ENCODE measurements at regions not wholly inside any gene's neighbourhood (a gene's known extent, or its start where the extent isn't known, plus 50 kb on each side); places are given as distances from the start of the nearest gene placed in this dataset.
"Not testable (repeated sequence)": the region's sequence is repeated elsewhere in the genome, so short reads cannot be mapped to it uniquely, and the experiment has no call there.

DNA sequence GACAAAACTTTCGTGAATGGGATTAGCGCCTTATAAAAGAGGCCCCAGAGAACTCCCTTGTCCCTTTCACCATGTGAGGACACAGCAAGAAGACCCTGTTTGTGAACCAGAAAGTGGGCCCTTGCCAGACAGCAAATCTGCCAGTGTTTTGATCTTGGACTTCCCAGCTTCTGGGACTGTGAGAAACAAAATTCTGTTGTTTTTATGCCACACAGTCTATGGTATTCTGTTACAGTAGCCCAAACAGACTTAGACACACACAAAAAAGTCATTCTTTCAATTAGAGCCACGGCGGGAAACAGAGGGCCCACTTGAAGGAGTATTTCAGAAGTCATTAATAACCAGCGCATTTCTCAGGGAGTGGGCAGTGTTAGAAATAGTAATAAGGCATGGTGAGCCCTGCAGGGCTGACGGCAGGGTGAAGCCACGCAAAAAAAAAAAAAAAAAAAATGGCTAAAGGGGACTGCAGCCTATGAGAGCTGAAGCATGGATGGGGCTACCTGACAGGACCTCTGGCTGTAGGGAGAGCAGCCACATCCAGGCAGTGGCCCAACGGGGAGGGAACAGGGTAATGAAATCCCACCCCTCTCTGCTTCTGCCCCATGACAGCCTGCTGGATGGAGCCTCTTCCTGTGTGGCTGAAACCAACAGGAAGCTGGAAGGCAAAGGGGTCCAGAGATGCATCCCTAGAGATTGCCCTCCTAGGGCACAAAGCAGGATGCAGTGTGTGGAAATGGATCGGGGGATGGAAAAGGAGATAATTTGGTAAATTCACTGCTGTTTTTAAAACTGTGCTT, 189.3 kb downstream of the KCNS3 start:
- DNase-seq, result no peak

GRCh38 chr2:18066894-18067293, 188.4 kb downstream of the KCNS3 start:
- no peak for DNase-seq

DNA sequence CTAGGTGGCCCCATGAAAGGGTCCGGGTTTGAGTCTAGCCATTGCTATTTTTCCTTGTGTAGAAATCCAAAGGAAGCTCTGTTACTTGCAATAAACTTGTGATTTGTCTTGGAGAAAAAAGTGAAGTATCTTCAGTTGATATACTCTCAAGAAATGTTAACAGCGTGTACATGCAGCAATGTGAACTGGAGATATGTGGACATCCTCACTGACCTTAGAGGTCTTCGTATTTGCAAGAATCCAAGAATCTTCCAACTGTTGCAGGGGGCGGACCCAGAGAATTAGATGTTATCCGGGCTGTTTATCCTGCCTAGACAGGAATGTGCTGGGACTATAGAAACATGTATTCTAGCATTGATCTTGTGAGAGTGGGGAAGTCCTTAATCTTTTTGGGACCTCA, 187.6 kb downstream of the KCNS3 start:
- DNase-seq, result no peak

- DNase-seq, result no peak
Measured at GRCh38 chr2:18065249-18065648, 186.8 kb downstream of the KCNS3 start.

DNA sequence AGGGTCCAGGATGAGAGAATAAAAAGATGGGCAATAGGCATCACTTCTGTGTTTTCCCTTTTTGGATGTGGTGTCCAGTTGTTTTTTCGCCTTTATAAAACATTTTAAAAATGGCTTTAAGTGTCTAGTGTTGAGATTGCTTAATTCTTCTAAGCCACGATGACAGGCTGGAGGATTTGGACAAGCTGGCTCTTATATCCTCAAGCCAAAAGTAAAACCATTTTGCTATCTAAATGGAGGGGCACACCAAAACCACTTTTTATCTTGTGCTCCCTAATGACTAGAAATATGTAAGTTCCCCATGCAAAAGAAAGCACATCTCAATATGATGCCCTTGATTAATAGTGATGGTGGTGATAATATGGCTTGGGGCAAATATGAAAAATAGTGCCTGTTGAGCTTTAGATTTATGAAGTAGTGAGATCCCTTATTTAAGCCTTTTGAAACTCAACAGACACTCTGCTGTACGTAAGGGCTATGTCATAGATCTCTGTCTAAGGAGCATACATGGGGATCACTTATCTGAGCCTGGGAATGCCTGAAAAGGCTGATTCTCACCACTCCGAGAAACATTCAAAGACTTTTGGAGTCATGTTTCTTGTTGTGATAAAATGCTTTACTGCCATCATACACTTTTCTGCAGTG, 185.5 kb downstream of the KCNS3 start:
- no peak for DNase-seq

DNA sequence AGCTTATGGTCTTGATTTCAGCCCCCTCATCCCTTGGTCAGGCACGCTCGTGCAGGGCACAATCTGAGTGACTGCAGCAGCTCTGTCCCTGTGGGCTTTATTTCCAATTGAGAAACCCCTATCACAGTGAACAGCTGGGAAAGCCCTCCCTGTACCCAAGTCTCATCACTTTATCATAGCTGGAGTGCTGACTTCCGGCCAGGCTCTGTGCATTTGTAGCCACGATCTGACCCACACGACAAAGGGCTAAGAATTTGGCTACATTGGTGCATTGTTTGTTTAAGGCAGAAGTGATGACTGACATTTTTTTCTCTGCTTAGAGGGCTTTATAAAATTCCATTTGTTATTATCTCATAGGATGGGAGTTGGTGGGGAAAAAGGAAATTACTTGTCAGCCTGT, 184.4 kb downstream of the KCNS3 start:
- no peak for DNase-seq

DNA sequence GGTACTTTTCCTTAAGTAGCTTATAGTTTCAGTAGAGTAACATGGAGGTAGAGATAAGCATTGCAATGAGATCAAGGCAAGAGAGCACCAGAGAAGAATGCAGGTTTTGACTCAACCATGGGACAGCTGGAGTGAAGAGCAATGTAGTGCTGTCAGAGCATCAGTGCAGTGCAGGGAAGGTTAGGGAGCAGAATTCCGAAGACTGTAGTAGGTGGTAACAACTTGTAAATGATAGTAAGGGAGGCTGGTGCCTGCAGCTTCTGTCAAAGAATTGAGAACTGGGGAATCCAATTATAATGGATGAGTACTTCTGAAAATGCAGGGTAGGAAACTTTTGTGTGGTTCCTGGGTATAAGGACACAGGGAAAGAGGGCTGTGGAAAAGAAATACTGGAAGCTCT, 183.2 kb downstream of the KCNS3 start:
- no peak for DNase-seq

GRCh38 chr2:18057657-18058056, 179.2 kb downstream of the KCNS3 start:
- DNase-seq, result no peak

DNA sequence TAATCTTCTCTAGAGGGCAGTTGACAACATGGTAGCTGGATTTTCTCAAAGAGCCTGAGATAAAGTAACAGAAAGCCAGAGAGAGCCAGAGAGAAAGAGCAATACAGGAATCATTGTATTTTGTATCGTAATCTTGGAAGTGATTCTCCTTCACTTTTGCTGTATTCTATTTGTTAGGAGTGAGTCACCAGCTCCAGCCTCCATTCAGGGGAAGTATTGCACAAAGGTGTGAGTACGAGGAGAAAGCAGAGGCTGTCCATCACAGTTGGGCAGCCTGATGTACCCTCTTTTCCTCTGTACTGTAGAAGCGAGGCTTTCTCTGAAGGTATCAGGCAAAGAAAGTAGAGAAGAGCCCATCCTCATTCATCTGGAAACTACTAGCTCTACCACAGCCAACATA, 176.8 kb downstream of the KCNS3 start:
- no peak for DNase-seq

GRCh38 chr2:18050001-18050400, 171.5 kb downstream of the KCNS3 start:
- no peak for DNase-seq

DNA sequence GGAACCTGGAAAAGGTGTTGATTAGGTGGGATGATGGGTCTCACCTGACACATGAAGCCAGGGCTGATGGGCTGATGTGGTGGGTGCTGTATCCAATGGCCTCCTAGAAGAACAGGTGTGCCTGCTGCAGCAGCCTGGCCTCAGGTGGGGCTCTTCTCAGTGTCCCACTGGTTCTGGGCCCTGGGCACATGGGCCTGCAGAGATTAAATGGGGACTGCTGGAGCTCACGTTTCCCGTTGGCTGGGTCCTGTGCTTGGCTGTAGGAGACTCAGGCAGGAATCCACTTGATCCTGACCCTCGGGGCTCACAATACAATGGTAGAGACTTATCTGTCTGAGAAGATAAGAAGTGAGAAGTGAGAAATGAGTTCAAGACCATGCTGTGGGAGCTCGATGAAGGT, 170.9 kb downstream of the KCNS3 start:
- no peak for DNase-seq

DNA sequence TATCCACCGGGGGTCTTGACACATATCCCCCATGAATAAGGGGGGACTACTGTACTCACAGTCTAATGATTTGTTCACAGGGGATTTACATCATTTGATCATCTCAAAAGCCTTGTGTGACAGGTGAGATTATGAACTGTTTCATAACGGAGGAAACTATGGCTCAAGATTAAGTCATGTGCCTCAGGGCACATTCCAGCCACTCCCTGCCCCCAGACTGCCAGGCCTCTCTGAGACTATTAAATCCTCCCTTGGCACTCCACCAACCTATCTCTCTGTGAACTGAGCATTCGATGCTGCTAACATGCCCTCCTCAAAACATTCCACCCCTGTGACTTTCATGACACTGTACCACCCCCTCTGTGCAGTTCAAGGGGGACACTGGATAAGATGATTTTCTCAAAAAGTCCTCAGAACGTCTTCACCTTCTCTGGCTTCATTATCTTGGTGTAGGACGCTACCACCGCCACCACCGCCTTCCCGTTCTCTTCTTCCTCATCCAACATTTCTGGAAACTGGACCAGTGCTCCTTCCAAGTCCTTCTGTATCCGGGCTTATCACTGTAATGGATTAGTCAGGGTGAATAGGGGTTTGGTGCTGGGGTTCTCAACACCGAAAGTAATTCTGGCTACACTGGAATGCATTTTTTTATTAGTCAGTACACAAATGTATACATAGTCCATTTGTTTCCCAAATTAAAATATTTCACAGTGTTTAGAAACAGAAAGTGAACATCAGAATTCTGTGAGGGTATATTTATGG, 169.6 kb downstream of the KCNS3 start:
- DNase-seq, result no peak

DNA sequence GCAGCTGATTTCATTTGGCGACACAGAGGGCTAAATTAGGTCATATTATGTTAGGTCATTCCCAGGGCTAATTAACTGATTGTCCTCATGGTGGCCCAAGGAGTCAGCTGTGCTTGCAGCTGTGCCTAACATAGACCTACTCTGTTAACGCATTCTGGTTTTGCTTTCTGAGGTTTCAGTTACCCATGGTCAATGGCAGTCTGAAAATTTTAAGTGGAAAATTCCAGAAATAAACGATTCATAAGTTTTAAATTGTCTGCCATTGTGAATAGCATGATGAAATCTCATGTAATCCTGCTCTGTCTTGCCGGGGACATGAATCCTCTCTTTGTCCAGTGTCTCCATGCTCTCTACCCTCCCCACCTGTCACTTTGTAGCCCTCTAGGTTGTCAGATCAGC, 168.7 kb downstream of the KCNS3 start:
- DNase-seq, result no peak

DNA sequence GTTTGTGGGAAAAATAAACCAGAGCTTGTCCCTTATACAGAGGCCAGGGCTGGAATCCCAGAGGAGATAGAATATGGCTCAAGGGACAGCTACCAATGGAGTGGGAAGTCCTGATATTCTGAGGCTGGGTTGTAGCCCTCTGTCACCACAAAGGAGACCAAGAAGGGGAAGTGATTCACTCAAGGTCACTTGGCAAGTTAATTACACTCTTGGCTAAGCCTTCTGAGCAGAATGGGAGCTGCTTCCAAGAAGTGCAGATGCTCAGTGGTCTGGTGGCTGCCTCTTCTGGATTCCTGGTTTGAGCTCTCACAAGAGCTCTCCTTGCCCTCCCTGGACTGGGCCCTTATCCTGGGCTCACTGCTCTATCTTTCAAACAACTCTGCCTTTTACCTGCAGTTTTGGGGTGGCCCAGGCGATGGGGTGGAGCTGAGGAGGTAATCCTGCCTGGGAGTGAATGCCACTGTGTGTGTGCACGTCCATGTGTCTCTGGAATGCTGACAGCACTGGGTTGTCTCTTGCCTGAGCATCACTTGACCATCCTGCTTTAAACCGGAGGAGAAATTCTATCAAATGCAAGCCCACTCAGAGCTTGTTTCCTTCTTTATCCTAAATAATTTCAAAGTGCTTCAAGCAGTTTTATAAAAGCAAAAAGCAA, 168.2 kb downstream of the KCNS3 start:
- no peak for DNase-seq

DNA sequence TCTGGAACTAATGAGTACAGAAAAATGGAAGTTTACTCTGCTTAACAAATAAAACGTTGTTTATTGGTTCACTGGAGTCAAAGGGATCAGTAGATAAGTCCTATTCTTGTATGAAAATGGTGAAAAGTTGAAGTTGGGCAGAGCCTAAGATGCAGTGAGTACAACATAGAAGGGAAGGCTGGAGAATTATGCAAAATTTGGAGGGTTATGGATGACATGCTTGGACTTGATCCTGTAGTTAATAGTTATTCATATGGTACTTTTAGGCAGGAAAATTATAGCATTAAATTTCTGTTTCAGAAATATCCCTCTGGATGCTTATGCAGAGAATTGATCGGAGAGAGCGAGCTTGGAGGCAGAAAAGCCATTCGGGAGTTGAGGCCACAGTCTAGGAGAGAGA, 167.6 kb downstream of the KCNS3 start:
- DNase-seq, result no peak

DNA sequence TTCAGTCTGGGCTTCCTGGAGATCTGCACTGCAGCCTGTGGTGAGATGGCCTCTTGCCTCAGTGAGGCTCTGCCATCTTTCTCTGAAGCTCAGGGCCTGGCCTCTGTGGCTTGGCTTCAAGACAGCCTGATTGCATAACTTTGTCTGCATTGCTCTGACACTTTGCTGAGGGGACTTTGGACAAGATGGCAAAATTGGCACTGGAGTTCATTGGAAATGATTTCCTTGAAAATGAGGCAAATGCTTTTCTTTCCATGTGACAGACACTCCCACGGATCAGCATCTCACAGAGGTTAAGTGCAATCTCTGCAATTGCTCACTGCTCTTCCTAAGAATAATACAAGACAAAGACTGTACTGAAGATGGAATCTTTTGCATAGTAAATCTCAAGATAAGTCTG, 166.8 kb downstream of the KCNS3 start:
- DNase-seq, result no peak

- DNase-seq, result not testable (repeated sequence)
Measured at GRCh38 chr2:18017381-18017780, 138.9 kb downstream of the KCNS3 start.

DNA sequence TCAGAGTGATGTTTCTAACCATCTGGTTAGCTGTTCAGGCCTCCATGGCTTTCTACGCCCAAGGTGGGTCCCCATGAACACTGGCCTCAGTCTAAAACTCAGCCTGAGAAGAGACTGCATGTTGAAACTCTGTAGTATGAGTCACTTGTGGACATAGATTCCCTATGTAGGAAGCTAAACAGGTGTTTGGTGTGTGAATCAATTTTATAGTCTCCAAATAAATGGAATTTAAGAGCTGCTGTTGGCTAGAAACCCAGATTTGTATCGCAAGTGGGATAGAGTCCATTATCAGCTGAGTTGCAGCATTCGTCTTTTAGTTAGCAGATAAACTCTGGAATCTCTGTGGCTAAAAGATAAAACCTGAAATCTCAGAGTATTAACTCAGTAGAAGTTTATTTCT, 131.4 kb downstream of the KCNS3 start:
- no peak for DNase-seq

- DNase-seq, result no peak
Measured at GRCh38 chr2:18005411-18005810, 126.9 kb downstream of the KCNS3 start.

DNA sequence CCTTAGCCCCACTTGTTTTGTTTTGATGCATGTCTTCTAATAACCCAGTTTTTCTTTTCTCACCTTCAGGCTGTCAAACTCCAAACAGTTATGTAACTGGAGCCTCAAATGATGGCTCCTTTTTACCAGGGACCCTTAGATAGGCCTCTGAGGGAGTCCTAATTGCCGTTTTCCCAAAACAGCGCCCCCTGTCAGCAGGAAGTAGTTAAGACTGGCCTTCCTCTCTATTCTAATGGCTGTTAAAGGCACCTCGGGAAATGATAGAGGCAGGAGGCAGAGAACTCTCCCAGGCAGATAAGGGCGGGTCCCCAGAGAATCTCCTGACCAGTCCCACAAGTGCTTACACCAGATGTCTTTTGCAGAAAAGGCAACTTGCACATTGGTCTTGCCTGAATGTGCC, 123.2 kb downstream of the KCNS3 start:
- no peak for DNase-seq

GRCh38 chr2:17996978-17997377, 118.5 kb downstream of the KCNS3 start:
- DNase-seq, result no peak

DNA sequence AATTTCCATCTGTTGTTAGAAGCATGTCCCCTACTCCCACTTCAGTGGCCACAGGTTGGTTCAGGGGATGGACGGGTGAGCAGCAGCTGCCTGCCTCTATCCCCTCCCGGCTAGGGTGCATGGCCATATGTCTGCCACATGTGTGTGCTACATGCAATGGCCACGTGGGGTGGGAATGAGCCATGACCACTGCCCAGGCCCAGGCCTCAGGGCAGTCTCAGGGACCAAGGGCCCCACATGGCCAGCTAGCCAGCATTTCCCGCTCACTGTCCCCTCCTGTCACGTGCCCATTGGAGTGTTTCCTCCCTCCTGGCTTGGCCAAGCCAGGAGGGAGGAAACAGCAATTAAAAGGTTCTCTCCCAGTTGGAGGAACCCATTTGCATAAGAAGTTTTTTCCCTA, 117.1 kb downstream of the KCNS3 start:
- DNase-seq, result no peak

All from stimulated activated CD4-positive, alpha-beta T cell treated with anti-CD3 and anti-CD28 coated beads, Interleukin-1b, Interleukin-23, amount 100 ng/mL, for 48 hours (primary cell).